ENCODE measurements at regions not wholly inside any gene's neighbourhood (a gene's known extent, or its start where the extent isn't known, plus 50 kb on each side); places are given as distances from the start of the nearest gene placed in this dataset.
A peak's percentile ranks its signal among the peaks of the same experiment; 100 is the strongest.

- Histone ChIP-seq H3K27ac (ENCODE audit: low read depth, low read length) (no peak overlapping the region), H3K27me3 (ENCODE audit: control insufficient read depth, insufficient read depth, low read length) (peaks cover 32% of the 10 kb centered on the region), H3K36me3 (ENCODE audit: control insufficient read depth, insufficient read depth, low read length) (no peaks in the 10 kb centered on the region), H3K4me3 (ENCODE audit: low read depth, low read length) (no peak overlapping the region), H3K9me3 (ENCODE audit: control insufficient read depth, insufficient read depth, low read length) (no peaks in the 10 kb centered on the region), H3K4me1 (ENCODE audit: control insufficient read depth, insufficient read depth, low read length) (peaks cover 18% of the 10 kb centered on the region)
- WGBS (ENCODE audit: insufficient coverage): 24% methylated on average over 31 of the region's 35 CpGs
- DNase-seq (ENCODE audit: low read depth in 4 of 6, low spot score in 6 of 6): peak in 2 of 6 donors; percentile 38 to 53
These were observed 129.6 kb upstream of the LHX1 start for GRCh38 chr17:36807496-36808179.

- H3K9me3 ChIP-seq (ENCODE audit: control insufficient read depth, insufficient read depth, low read length): no peaks in the 10 kb centered on the region
- H3K4me3 ChIP-seq (ENCODE audit: low read depth, low read length): no peak overlapping the region
- peaks cover 38% of the 10 kb centered on the region for H3K27me3 ChIP-seq (ENCODE audit: control insufficient read depth, insufficient read depth, low read length)
These were observed 129.1 kb upstream of the LHX1 start for GRCh38 chr17:36808180-36808661.

GRCh38 chr17:36812762-36813161, 124.5 kb upstream of the LHX1 start:
- peak in 2 of 6 donors; percentile 46 to 81 for DNase-seq (ENCODE audit: low read depth in 4 of 6, low spot score in 6 of 6)
- WGBS (ENCODE audit: insufficient coverage): 13% methylated on average over 7 of the region's 9 CpGs

More at GRCh38 chr17:36808180-36808661, 129.1 kb upstream of the LHX1 start:
- under 1% methylated on average over 60 of the region's 60 CpGs for WGBS (ENCODE audit: insufficient coverage)
- no peak overlapping the region for H3K27ac ChIP-seq (ENCODE audit: low read depth, low read length)
- no peaks in the 10 kb centered on the region for H3K36me3 ChIP-seq (ENCODE audit: control insufficient read depth, insufficient read depth, low read length)
- H3K4me1 ChIP-seq (ENCODE audit: control insufficient read depth, insufficient read depth, low read length): peaks cover 24% of the 10 kb centered on the region
- peak in 2 of 6 donors; percentile 54 to 62 for DNase-seq (ENCODE audit: low read depth in 4 of 6, low spot score in 6 of 6)

GRCh38 chr17:36813357-36813756, 123.9 kb upstream of the LHX1 start:
- Histone ChIP-seq H3K27ac (ENCODE audit: low read depth, low read length) (no peak overlapping the region), H3K36me3 (ENCODE audit: control insufficient read depth, insufficient read depth, low read length) (no peaks in the 10 kb centered on the region), H3K4me3 (ENCODE audit: low read depth, low read length) (no peak overlapping the region), H3K9me3 (ENCODE audit: control insufficient read depth, insufficient read depth, low read length) (no peaks in the 10 kb centered on the region), H3K4me1 (ENCODE audit: control insufficient read depth, insufficient read depth, low read length) (peaks cover 31% of the 10 kb centered on the region), H3K27me3 (ENCODE audit: control insufficient read depth, insufficient read depth, low read length) (peaks cover 38% of the 10 kb centered on the region)
- DNase-seq (ENCODE audit: low read depth in 4 of 6, low spot score in 6 of 6): no peak
- 63% methylated on average over 5 of the region's 5 CpGs for WGBS (ENCODE audit: insufficient coverage)

More at GRCh38 chr17:36812762-36813161, 124.5 kb upstream of the LHX1 start:
- Histone ChIP-seq H3K27ac (ENCODE audit: low read depth, low read length) (no peak overlapping the region), H3K36me3 (ENCODE audit: control insufficient read depth, insufficient read depth, low read length) (no peaks in the 10 kb centered on the region), H3K4me1 (ENCODE audit: control insufficient read depth, insufficient read depth, low read length) (peaks cover 33% of the 10 kb centered on the region), H3K9me3 (ENCODE audit: control insufficient read depth, insufficient read depth, low read length) (no peaks in the 10 kb centered on the region), H3K4me3 (ENCODE audit: low read depth, low read length) (no peak overlapping the region), H3K27me3 (ENCODE audit: control insufficient read depth, insufficient read depth, low read length) (peaks cover 43% of the 10 kb centered on the region)

- 36% methylated on average over 8 of the region's 18 CpGs for WGBS (ENCODE audit: insufficient coverage)
- Histone ChIP-seq H3K9me3 (ENCODE audit: control insufficient read depth, insufficient read depth, low read length) (no peaks in the 10 kb centered on the region), H3K27ac (ENCODE audit: low read depth, low read length) (no peak overlapping the region), H3K4me3 (ENCODE audit: low read depth, low read length) (no peak overlapping the region), H3K27me3 (ENCODE audit: control insufficient read depth, insufficient read depth, low read length) (peaks cover 34% of the 10 kb centered on the region), H3K36me3 (ENCODE audit: control insufficient read depth, insufficient read depth, low read length) (no peaks in the 10 kb centered on the region), H3K4me1 (ENCODE audit: control insufficient read depth, insufficient read depth, low read length) (peaks cover 27% of the 10 kb centered on the region)
- peak in 2 of 6 donors; percentile 65 to 77 for DNase-seq (ENCODE audit: low read depth in 4 of 6, low spot score in 6 of 6)
These were observed 123.2 kb upstream of the LHX1 start for GRCh38 chr17:36813957-36814563.

- Histone ChIP-seq H3K36me3 (ENCODE audit: control insufficient read depth, insufficient read depth, low read length) (no peaks in the 10 kb centered on the region), H3K4me1 (ENCODE audit: control insufficient read depth, insufficient read depth, low read length) (peaks cover 27% of the 10 kb centered on the region), H3K4me3 (ENCODE audit: low read depth, low read length) (no peak overlapping the region), H3K27me3 (ENCODE audit: control insufficient read depth, insufficient read depth, low read length) (peaks cover 26% of the 10 kb centered on the region), H3K27ac (ENCODE audit: low read depth, low read length) (no peak overlapping the region), H3K9me3 (ENCODE audit: control insufficient read depth, insufficient read depth, low read length) (no peaks in the 10 kb centered on the region)
- 73% methylated on average over 7 of the region's 7 CpGs for WGBS (ENCODE audit: insufficient coverage)
- DNase-seq (ENCODE audit: low read depth in 4 of 6, low spot score in 6 of 6): no peak
These were observed 122.3 kb upstream of the LHX1 start for GRCh38 chr17:36814958-36815357.

- DNase-seq (ENCODE audit: low read depth in 4 of 6, low spot score in 6 of 6): no peak
- Histone ChIP-seq H3K36me3 (ENCODE audit: control insufficient read depth, insufficient read depth, low read length) (no peaks in the 10 kb centered on the region), H3K27me3 (ENCODE audit: control insufficient read depth, insufficient read depth, low read length) (peaks cover 26% of the 10 kb centered on the region), H3K9me3 (ENCODE audit: control insufficient read depth, insufficient read depth, low read length) (no peaks in the 10 kb centered on the region), H3K4me1 (ENCODE audit: control insufficient read depth, insufficient read depth, low read length) (peaks cover 20% of the 10 kb centered on the region), H3K4me3 (ENCODE audit: low read depth, low read length) (no peak overlapping the region), H3K27ac (ENCODE audit: low read depth, low read length) (no peak overlapping the region)
- WGBS (ENCODE audit: insufficient coverage): 73% methylated on average over 5 of the region's 17 CpGs
These were observed 120.9 kb upstream of the LHX1 start for GRCh38 chr17:36816214-36816906.

- Histone ChIP-seq H3K9me3 (ENCODE audit: control insufficient read depth, insufficient read depth, low read length) (no peaks in the 10 kb centered on the region), H3K27ac (ENCODE audit: low read depth, low read length) (no peak overlapping the region), H3K4me1 (ENCODE audit: control insufficient read depth, insufficient read depth, low read length) (peaks cover 18% of the 10 kb centered on the region), H3K36me3 (ENCODE audit: control insufficient read depth, insufficient read depth, low read length) (no peaks in the 10 kb centered on the region), H3K27me3 (ENCODE audit: control insufficient read depth, insufficient read depth, low read length) (peaks cover 26% of the 10 kb centered on the region), H3K4me3 (ENCODE audit: low read depth, low read length) (no peak overlapping the region)
- WGBS (ENCODE audit: insufficient coverage): 93% methylated on average over 15 of the region's 15 CpGs
- no peak for DNase-seq (ENCODE audit: low read depth in 4 of 6, low spot score in 6 of 6)
These were observed 120.4 kb upstream of the LHX1 start for GRCh38 chr17:36816907-36817288.

GRCh38 chr17:36817483-36818048, 119.7 kb upstream of the LHX1 start:
- WGBS (ENCODE audit: insufficient coverage): 82% methylated on average over 5 of the region's 5 CpGs
- Histone ChIP-seq H3K4me1 (ENCODE audit: control insufficient read depth, insufficient read depth, low read length) (peaks cover 18% of the 10 kb centered on the region), H3K27me3 (ENCODE audit: control insufficient read depth, insufficient read depth, low read length) (peaks cover 24% of the 10 kb centered on the region)

More at GRCh38 chr17:36817483-36818048, 119.7 kb upstream of the LHX1 start:
- H3K4me3 ChIP-seq (ENCODE audit: low read depth, low read length): no peak overlapping the region
- H3K9me3 ChIP-seq (ENCODE audit: control insufficient read depth, insufficient read depth, low read length): no peaks in the 10 kb centered on the region
- no peak for DNase-seq (ENCODE audit: low read depth in 4 of 6, low spot score in 6 of 6)
- no peaks in the 10 kb centered on the region for H3K36me3 ChIP-seq (ENCODE audit: control insufficient read depth, insufficient read depth, low read length)
- no peak overlapping the region for H3K27ac ChIP-seq (ENCODE audit: low read depth, low read length)

Measured in spinal cord (tissue), 9 donors.